ENCODE measurements at regions not wholly inside any gene's neighbourhood (a gene's known extent, or its start where the extent isn't known, plus 50 kb on each side); places are given as distances from the start of the nearest gene placed in this dataset.

- Histone ChIP-seq H2BK12ac (ENCODE audit: low read depth, low read length) (no peak overlapping the region; the same call in 1 of the 2 replicates), H3K18ac (ENCODE audit: extremely low read depth, low read length) (no peak overlapping the region), H3K4me3 (ENCODE audit: extremely low read depth in 1 of 4, insufficient read depth in 2 of 4, low read depth in 3 of 4, low read length in 4 of 4) (no peak overlapping the region), H4K91ac (replicated peaks; ENCODE audit: insufficient read length, low read length) (no peak overlapping the region), H3K4ac (replicated peaks; ENCODE audit: insufficient read length, low read depth, low read length) (no peak overlapping the region), H3K79me2 (ENCODE audit: control insufficient read depth in 1 of 2, insufficient read depth in 2 of 2, low read length in 2 of 2) (no peaks in the 10 kb centered on the region), H2BK20ac (ENCODE audit: low read length) (no peak overlapping the region), H4K20me1 (replicated peaks in 1 of 2; ENCODE audit: control insufficient read depth in 1 of 2, insufficient read depth in 2 of 2, low read length in 2 of 2) (no peaks in the 10 kb centered on the region), H2AFZ (ENCODE audit: low read length) (no peak overlapping the region), H3K4me1 (replicated peaks in 1 of 4; ENCODE audit: control insufficient read depth in 3 of 4, insufficient read depth in 4 of 4, low read length in 3 of 4) (peaks cover 0 to 5% (median 2%) of the 10 kb centered on the region in 4 experiments; a peak in 2 of 7 replicates), H3K23me2 (ENCODE audit: low read depth, low read length) (no peaks in the 10 kb centered on the region), H4K8ac (ENCODE audit: extremely low read depth, insufficient read depth, low read length) (no peak overlapping the region), H3K27ac (ENCODE audit: low read depth, low read length) (no peak overlapping the region), H3K56ac (replicated peaks; ENCODE audit: insufficient read length, low read depth, low read length) (no peak overlapping the region), H3K4me2 (ENCODE audit: insufficient read depth in 1 of 2, low read depth in 2 of 2, low read length in 2 of 2) (no peak overlapping the region), H4K5ac (ENCODE audit: insufficient read length, low read depth, low read length) (no peak overlapping the region), H3K23ac (ENCODE audit: insufficient read length) (no peak overlapping the region), H3K79me1 (ENCODE audit: low read depth, low read length) (no peaks in the 10 kb centered on the region), H3K9ac (replicated peaks in 1 of 4; ENCODE audit: extremely low read depth in 1 of 4, low read depth in 3 of 4, low read length in 3 of 4) (no peak overlapping the region), H2BK15ac (ENCODE audit: low read length) (no peak overlapping the region), H3K27me3 (replicated peaks in 1 of 4; ENCODE audit: control insufficient read depth in 3 of 4, extremely low read depth in 1 of 4, insufficient read depth in 3 of 4, low read length in 3 of 4) (no peaks in the 10 kb centered on the region), H3K14ac (ENCODE audit: insufficient read length) (no peak overlapping the region), H2BK120ac (replicated peaks; ENCODE audit: low read depth, low read length) (no peak overlapping the region), H2AK5ac (ENCODE audit: low read depth, low read length) (no peak overlapping the region; the same call in 1 of the 2 replicates), H3K9me3 (ENCODE audit: insufficient read depth in 2 of 2, low read depth in 1 of 2, low read length in 1 of 2) (no peaks in the 10 kb centered on the region), H3K36me3 (ENCODE audit: control insufficient read depth in 2 of 4, insufficient read depth in 4 of 4, low read length in 3 of 4) (no peaks in the 10 kb centered on the region), H2BK5ac (ENCODE audit: low read depth, low read length) (no peak overlapping the region)
- FAIRE-seq (no peak), DNase-seq (ENCODE audit: low read depth in 1 of 2, low spot score in 2 of 2) (no peak)
- ChIA-PET CTCF (ENCODE audit: partially characterized antibody) (no interaction called here), POLR2A (ENCODE audit: partially characterized antibody) (no interaction called here)
- WGBS, 2 experiments (ENCODE audit: extremely low coverage in 1 of 2, insufficient coverage in 1 of 2, insufficient read length in 1 of 2, insufficient replicate concordance in 2 of 2, low coverage in 1 of 2, low lambda C conversion rate in 2 of 2, missing lambda C conversion rate in 1 of 2) = 90% methylated on average over 2 of the region's 2 CpGs; no CpG with 5 or more reads in 1 of the 2 experiments
- TF ChIP-seq HDAC6 (IDR thresholded peaks at IDR 0.05; ENCODE audit: low read depth, low read length) = no peak
- TF ChIP-seq RAD21 (IDR thresholded peaks at IDR 0.05 in 1 of 2, conservative IDR thresholded peaks at IDR 0.05 in 1 of 2; ENCODE audit: low read depth in 2 of 2, low read length in 2 of 2) = no peak
- TF ChIP-seq, protein P1, sequence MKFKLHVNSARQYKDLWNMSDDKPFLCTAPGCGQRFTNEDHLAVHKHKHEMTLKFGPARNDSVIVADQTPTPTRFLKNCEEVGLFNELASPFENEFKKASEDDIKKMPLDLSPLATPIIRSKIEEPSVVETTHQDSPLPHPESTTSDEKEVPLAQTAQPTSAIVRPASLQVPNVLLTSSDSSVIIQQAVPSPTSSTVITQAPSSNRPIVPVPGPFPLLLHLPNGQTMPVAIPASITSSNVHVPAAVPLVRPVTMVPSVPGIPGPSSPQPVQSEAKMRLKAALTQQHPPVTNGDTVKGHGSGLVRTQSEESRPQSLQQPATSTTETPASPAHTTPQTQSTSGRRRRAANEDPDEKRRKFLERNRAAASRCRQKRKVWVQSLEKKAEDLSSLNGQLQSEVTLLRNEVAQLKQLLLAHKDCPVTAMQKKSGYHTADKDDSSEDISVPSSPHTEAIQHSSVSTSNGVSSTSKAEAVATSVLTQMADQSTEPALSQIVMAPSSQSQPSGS (IDR thresholded peaks at IDR 0.05; ENCODE audit: low read length) = no peak
- no peak for TF ChIP-seq USF2 (IDR thresholded peaks at IDR 0.05; ENCODE audit: low read length)
- TF ChIP-seq BCL11A (IDR thresholded peaks at IDR 0.05; ENCODE audit: low read depth in 2 of 2, low read length in 2 of 2) = no peak
- TF ChIP-seq JUND (IDR thresholded peaks at IDR 0.05; ENCODE audit: low read length) = no peak
- TF ChIP-seq CHD2 (IDR thresholded peaks at IDR 0.05; ENCODE audit: low read length) = no peak
- no peak for TF ChIP-seq SUZ12 (IDR thresholded peaks at IDR 0.05; ENCODE audit: low read length)
- no peak for TF ChIP-seq RBBP5 (IDR thresholded peaks at IDR 0.05; ENCODE audit: borderline replicate concordance, low read depth, low read length)
- no peak for TF ChIP-seq SAP30 (IDR thresholded peaks at IDR 0.05; ENCODE audit: insufficient read depth, insufficient replicate concordance, low read length)
- no peak for TF ChIP-seq BACH1 (IDR thresholded peaks at IDR 0.05; ENCODE audit: low read length)
- no peak for TF ChIP-seq GTF2F1 (IDR thresholded peaks at IDR 0.05; ENCODE audit: borderline replicate concordance, low read depth, low read length)
Measured at GRCh38 chr5:18687429-18687828, 1053.2 kb downstream of the TAF11L14 start.

All from H1 (cell line).